ENCODE measurements at regions not wholly inside any gene's neighbourhood (a gene's known extent, or its start where the extent isn't known, plus 50 kb on each side); places are given as distances from the start of the nearest gene placed in this dataset. TPM values are rescaled to one million over a fixed set of nuclear protein-coding genes. Genes with fewer than 3 reads are reported as not detected.
"Not testable (repeated sequence)": the region's sequence is repeated elsewhere in the genome, so short reads cannot be mapped to it uniquely, and the experiment has no call there.

- FAIRE-seq; RAD21 ChIA-PET (ENCODE audit: unreplicated experiment); BruUV-seq (replicated peaks); CTCF ChIA-PET; intact Hi-C loops (cut with micrococcal nuclease; ENCODE audit: unreplicated experiment); H3K27me3 ChIP-seq (replicated peaks in 1 of 2; ENCODE audit: control insufficient read depth in 2 of 2, insufficient read depth in 2 of 2, low read length in 1 of 2); H3K4me3 ChIP-seq; DNase-seq (ENCODE audit: low read depth, low spot score); H3K27ac ChIP-seq (ENCODE audit: control insufficient read depth, insufficient read depth); H3K4me1 ChIP-seq (ENCODE audit: control insufficient read depth, insufficient read depth, low read length); H2AFZ ChIP-seq (ENCODE audit: control insufficient read depth, low read depth, low read length); H4K20me1 ChIP-seq (ENCODE audit: control insufficient read depth, insufficient read depth); H3K9me3 ChIP-seq (replicated peaks; ENCODE audit: control insufficient read depth, insufficient read depth, low read length); H3K79me2 ChIP-seq (ENCODE audit: control insufficient read depth, insufficient read depth, low read length); SMC1A ChIA-PET (ENCODE audit: uncharacterized antibody, unreplicated experiment); H3K9ac ChIP-seq (ENCODE audit: control insufficient read depth, insufficient read depth, low read length); H3K36me3 ChIP-seq (ENCODE audit: control insufficient read depth in 2 of 2, insufficient read depth in 2 of 2, low read length in 1 of 2); in situ Hi-C loops (cut with MboI); H3K4me2 ChIP-seq (ENCODE audit: control insufficient read depth, insufficient read depth); POLR2A ChIA-PET; ATAC-seq: not testable (repeated sequence)
- 29% methylated on average over 7 of the region's 10 CpGs for WGBS (ENCODE audit: insufficient coverage, insufficient replicate concordance, low lambda C conversion rate, missing lambda C conversion rate)
These were observed 86.6 kb upstream of the ZWINT start for GRCh38 chr10:56447613-56448012.

- BruUV-seq (replicated peaks); RAD21 ChIA-PET (ENCODE audit: unreplicated experiment); H3K79me2 ChIP-seq (ENCODE audit: control insufficient read depth, insufficient read depth, low read length); CTCF ChIA-PET; FAIRE-seq; H3K4me3 ChIP-seq; in situ Hi-C loops (cut with MboI); H3K9me3 ChIP-seq (replicated peaks; ENCODE audit: control insufficient read depth, insufficient read depth, low read length); ATAC-seq; H2AFZ ChIP-seq (ENCODE audit: control insufficient read depth, low read depth, low read length); POLR2A ChIA-PET; H3K27me3 ChIP-seq (replicated peaks in 1 of 2; ENCODE audit: control insufficient read depth in 2 of 2, insufficient read depth in 2 of 2, low read length in 1 of 2); H4K20me1 ChIP-seq (ENCODE audit: control insufficient read depth, insufficient read depth); H3K27ac ChIP-seq (ENCODE audit: control insufficient read depth, insufficient read depth); H3K36me3 ChIP-seq (ENCODE audit: control insufficient read depth in 2 of 2, insufficient read depth in 2 of 2, low read length in 1 of 2); intact Hi-C loops (cut with micrococcal nuclease; ENCODE audit: unreplicated experiment); H3K9ac ChIP-seq (ENCODE audit: control insufficient read depth, insufficient read depth, low read length); H3K4me1 ChIP-seq (ENCODE audit: control insufficient read depth, insufficient read depth, low read length); H3K4me2 ChIP-seq (ENCODE audit: control insufficient read depth, insufficient read depth); DNase-seq (ENCODE audit: low read depth, low spot score): not testable (repeated sequence)
- 0% methylated on average over 1 of the region's 1 CpG for WGBS (ENCODE audit: insufficient coverage, insufficient replicate concordance, low lambda C conversion rate, missing lambda C conversion rate)
- SMC1A ChIA-PET (ENCODE audit: uncharacterized antibody, unreplicated experiment): interaction anchor here (0.6 kb wide), 1 partner anchor 26 kb away, joined by 3 read pairs; no protein-coding TSS in a partner anchor
These were observed 80.3 kb upstream of the ZWINT start for GRCh38 chr10:56441337-56441736.

Small RNAs in the stretch of these regions (microRNA-seq; reads per million reads assigned to microRNA genes)
- gene MIR3924: not detected

Small RNAs in the stretch of these regions (small RNA-seq; reads per million reads assigned to genes)
- gene AL731534.1 (not detected), gene MIR3924 (not detected), gene RF01299 (0.31 reads per million)

All from GM12878 (cell line).